CD1c-positive myeloid dendritic cell (primary cell): ENCODE measurements at regions not wholly inside any gene's neighbourhood (a gene's known extent, or its start where the extent isn't known, plus 50 kb on each side); places are given as distances from the start of the nearest gene placed in this dataset.

Source experiments
- DNase-seq: peaks from one replicate; pipeline ENCODE4 v3.0.0-alpha.2; 2016; ENCODE audit errors: extremely low spot score

DNA sequence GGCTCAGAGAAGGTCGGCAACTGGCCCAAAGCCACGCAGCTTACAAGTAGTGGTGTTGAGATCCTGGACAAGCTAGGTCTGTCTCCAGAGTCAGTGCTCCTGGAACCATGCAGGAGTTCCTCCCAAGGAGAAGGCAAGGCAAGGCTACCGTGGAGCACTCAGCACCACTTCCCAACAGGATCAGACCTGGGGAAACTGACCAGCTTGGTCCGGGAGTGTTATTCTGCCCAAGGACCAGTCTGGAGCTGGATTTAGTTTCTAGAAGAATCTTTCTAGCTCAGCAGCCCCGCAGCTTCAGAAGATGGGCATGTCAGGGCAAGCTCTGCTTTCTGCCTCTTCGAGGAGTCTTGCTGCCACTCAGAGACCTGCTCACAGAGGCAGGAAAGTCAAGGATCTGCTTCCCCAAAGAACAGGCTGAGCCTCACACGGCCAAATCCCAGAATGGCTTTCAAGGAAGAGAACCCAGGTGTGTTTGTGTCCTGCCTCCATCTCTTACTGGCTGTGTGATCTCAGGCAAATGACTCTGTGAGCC lies 302.8 kb downstream of the MATN1 start:
- DNase-seq = no peak

DNA sequence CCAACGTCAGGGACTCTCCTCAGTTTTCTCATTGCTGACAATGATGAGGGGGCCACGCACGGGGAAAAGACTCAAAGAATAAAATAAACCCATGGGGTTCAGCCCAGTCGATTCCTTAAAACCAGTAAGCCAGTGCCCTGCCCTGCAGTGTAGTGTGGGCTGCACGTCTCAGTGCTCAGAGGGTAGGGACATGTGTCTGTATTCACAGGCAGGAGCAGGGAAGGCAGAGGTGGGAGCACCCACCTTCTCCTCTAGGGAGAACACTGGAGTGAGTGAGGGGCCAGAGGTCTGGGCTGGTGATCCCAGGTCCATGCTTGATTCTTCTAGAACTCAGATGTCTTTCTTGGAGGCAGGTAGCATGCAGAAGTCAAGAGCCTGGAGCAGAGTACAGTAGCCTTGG lies 303.6 kb downstream of the MATN1 start:
- no peak for DNase-seq

DNA sequence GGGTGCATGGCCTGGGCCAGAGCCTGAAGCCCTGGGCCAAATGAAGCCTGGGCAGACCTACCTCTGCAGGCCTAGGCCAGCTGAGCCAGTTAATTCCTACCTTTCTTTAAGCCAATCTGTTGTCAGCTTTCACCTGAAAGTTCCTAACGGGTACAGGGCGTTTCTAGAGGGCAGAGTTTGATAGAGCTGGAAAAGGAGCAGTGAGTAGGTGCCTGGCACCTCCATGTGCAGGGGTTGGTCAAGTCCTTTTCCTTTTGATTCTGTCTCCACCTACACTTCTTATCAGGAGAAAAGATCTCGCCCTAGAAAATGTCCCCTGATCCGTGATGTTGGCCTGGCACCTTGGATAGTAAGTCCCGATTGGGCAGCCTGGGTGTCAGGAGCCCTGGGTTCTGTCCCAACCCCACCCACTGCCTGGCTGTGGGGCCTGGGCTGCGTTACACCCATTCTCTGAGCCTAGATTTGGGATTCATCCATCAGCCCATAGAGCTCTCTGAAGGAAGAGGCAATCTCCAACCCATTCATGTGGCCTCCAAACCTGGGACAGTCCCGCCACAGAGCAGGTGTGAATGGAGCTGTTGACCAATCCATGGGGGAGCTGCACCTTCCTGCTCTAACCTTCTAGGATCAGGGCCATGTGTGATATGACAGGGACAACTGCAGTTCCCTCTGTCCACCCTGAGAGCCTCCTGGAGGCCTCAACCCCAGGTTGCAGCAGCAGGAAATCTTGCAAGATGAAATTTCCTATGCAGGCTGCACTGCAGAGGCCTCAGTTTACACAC lies 304.3 kb downstream of the MATN1 start:
- no peak for DNase-seq

DNA sequence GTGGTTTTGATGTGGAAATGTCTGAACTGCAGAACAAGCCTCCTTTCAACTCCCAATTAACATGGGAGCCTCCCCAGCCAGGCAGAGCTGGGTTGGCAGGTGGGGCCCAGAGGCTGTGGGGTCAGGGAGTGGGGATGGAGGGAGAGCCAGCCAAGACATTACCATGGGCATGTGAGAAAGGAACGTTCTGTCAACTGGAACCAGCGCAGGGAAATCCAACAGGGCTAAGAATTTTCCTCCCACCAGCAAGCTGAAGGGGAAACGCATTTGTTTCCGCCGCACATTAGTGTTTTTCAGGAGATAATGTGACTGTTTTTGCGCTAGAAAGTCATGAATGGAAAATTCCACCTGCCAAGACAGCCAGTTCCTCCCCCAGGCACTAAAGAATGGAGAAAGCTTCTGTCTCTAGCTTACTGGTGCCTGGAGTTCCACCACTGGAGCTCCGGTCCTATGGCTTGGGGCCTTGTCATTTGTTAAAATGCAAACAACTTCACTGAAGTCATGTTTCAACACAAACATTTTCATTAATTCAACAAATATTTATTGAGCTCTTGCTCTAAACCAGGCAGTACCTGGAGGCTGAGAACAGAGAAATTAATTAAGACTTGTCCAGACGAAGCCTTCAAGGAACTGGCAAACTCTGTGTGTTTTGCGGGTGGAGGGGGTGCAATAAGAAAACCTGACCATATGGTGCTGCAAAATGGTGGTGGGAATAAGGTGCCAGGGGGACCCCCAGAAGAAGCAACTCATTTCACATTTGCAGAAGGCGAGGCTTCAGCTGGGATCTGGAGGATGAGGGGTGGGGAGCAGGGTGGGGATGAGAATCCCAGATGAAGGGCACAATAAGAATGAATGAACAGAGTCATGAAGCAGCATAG lies 305.1 kb downstream of the MATN1 start:
- no peak for DNase-seq

- no peak for DNase-seq
Measured at GRCh38 chr1:30417701-30418046, 305.7 kb downstream of the MATN1 start.

DNA sequence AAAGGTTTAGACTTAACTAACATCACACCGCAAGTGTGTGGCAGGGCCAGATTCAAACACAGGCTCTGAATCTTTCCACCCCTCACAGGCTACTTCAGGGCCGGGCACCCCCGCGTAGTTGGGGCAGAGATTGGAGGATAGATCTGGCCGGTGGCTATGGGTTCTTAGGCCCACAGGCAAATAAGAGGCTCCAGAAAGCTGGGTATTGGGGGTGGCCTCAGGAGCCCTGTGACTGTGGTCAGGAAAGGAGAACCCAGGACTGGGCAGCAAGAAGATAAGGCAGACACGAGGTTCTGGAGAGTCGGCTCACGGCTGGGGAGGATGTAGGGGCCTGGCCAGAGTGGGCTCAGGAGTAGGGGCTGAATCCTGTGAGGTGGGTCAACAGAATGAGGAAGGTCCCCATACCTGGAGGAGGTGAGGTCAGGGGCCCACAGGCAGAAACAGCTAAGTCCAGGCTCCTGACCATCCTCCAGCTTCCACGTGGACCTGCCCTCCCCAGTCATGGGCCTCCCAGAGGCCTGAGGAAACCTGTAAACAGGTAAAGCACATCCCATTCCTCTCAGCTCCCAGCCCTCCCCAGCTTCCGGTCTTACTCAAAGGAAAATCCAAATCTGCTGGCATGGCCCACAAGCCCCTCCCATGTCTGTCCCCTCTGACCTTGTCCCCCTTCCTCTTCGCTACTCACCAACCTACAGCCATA lies 306.2 kb downstream of the MATN1 start:
- DNase-seq = no peak

GRCh38 chr1:30416221-30416820 lies 307.1 kb downstream of the MATN1 start:
- DNase-seq = no peak

- no peak for DNase-seq
Measured at GRCh38 chr1:30415171-30415940, 308.0 kb downstream of the MATN1 start.

- no peak for DNase-seq
Measured at GRCh38 chr1:30414851-30415165, 308.6 kb downstream of the MATN1 start.

- DNase-seq = no peak
Measured at GRCh38 chr1:30414086-30414850, 309.1 kb downstream of the MATN1 start.

DNA sequence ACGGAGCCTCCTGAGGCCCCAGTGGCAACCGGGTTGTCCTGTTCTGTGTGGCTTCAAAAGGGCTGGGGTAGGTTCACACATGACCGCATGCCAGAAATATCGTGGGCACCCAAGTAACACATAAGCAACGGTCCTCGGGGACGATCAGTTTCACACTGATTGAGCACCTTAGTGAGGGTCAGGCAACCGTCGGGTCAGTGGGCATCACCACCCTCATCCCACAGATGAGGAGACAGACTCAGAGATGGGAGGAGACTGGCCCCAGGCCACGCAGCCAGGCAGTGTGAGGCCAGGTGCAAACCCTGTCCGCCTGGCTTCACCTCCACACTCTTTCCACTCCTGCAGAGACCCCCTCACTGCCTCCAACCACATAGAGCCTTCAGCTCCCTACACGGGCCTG lies 309.8 kb downstream of the MATN1 start:
- DNase-seq = no peak

DNA sequence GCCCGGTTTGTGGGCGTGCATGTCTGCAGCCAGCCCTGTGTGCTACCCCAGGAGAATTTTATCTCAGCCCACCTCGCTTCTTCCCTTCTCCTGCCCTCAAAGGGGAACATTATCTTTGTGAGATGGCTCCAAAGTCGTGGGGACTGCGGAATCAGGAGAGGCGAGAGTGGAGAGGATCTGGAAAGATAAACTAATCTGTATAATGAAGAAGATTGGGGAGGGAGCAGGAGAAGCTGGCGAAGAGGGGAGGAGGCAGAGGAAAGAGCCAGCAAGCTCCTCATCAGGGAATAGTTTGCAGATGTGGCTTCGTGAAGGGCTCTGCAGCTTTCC lies 310.3 kb downstream of the MATN1 start:
- DNase-seq = no peak

GRCh38 chr1:30412241-30413110 lies 310.9 kb downstream of the MATN1 start:
- DNase-seq = no peak

DNA sequence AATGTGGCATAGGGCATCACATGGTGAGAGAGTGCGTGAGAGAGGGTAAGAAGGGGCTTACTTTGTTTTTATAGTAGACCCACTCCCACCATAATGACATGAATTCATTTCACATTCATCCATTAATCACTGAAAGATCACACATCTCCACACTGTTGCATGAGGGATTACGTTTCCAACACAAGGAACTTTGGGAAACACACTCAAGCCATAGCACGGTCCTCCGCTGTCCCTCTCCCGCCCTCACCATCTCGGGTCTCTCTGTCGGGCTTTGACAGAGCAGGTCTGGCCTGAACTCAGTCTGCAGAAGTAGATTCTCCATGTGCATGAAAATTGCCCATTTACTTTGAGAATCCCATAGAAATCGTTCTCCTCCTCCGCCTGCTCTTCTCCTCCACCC lies 312.2 kb downstream of the MATN1 start:
- no peak for DNase-seq

- no peak for DNase-seq
Measured at GRCh38 chr1:30410153-30410851, 313.1 kb downstream of the MATN1 start.

DNA sequence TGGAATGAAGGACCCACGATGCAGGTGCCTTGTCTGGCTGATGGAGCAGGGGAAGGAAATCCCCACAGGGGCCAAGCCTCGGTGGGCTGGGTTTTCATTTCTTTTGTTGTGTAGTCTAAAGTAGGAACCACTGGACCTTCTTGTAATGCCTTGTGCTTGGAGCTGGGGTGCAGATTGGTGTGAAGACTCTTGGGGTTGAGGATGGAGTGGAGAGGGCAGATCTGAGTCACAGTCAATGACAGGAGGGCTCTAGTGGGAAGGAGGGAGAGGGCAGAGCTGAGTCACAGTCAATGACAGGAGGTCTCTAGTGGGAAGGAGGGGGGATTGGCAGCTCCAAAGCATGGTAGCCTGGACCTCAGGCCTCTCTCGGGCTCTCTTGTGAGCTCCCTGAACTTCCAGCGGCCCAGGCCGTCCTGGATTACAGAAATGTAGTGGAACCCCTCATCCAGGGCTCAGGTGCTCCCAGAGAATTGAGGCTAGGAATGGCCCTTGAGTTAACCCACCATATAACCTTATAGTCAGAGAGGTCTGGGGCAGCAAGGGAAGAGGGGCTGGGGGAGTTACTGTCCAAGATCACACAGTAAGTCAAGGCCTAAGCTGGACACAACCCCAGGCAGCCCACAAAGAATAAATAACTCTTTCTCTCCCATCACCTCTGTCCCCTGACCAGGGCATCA lies 313.8 kb downstream of the MATN1 start:
- DNase-seq = no peak

DNA sequence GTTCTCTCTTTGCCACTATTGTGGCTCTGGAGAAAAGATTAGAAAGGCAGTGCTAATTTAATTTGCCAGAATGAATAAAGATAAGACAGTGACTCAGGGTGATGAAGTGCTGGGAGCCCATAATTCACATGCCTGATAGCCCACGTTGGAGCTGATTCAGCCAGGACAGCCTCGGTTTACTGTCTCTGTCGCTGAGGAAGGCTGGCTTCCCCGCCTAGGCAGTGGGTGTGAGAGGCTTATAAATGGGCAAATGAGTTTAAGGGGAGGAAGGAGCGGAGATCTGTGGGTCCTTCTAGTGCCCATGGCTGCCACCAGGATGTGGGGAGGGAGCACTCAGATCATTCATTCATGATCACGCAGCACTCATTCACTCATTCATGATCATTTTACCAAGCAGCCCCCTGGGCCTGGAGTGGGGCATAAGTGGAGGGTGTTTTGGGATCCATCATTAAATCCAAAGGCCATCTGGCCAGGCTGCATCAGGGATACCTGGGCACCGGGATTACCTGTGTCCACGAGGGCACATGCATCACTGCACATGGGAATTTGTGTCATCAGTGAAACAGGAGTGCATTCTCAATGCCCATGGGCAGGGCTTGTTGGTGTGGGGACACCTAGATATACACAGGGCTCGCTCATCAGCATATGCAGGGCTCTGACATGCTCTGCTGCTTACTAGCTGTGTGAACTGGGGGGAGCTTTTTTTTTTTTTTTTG lies 315.4 kb downstream of the MATN1 start:
- no peak for DNase-seq
